ENCODE measurements at regions not wholly inside any gene's neighbourhood (a gene's known extent, or its start where the extent isn't known, plus 50 kb on each side); places are given as distances from the start of the nearest gene placed in this dataset.

- no peaks in the 10 kb centered on the region for H3K36me3 Mint-ChIP-seq
- H3K27ac Mint-ChIP-seq: no peak overlapping the region
- no peak for TF ChIP-seq CREM (CRISPR knock-in tag; IDR thresholded peaks at IDR 0.05)
- TF ChIP-seq, protein P1, sequence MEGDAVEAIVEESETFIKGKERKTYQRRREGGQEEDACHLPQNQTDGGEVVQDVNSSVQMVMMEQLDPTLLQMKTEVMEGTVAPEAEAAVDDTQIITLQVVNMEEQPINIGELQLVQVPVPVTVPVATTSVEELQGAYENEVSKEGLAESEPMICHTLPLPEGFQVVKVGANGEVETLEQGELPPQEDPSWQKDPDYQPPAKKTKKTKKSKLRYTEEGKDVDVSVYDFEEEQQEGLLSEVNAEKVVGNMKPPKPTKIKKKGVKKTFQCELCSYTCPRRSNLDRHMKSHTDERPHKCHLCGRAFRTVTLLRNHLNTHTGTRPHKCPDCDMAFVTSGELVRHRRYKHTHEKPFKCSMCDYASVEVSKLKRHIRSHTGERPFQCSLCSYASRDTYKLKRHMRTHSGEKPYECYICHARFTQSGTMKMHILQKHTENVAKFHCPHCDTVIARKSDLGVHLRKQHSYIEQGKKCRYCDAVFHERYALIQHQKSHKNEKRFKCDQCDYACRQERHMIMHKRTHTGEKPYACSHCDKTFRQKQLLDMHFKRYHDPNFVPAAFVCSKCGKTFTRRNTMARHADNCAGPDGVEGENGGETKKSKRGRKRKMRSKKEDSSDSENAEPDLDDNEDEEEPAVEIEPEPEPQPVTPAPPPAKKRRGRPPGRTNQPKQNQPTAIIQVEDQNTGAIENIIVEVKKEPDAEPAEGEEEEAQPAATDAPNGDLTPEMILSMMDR (IDR thresholded peaks at IDR 0.05): peak; percentile 68
- peak; percentile 17; the same call in 1 of the 2 replicates for TF ChIP-seq ETV6 (CRISPR knock-in tag; IDR thresholded peaks at IDR 0.05)
- no peak for TF ChIP-seq TEAD1 (CRISPR knock-in tag; IDR thresholded peaks at IDR 0.05)
- no peak for TF ChIP-seq STAT6 (CRISPR knock-in tag; conservative IDR thresholded peaks at IDR 0.05; ENCODE audit: low read depth)
- TF ChIP-seq ZBTB21 (CRISPR knock-in tag; IDR thresholded peaks at IDR 0.05; ENCODE audit: borderline replicate concordance): no peak
- no peak for TF ChIP-seq E2F1 (CRISPR knock-in tag; IDR thresholded peaks at IDR 0.05)
- peaks cover 40% of the 10 kb centered on the region for H3K4me1 Mint-ChIP-seq
- ATAC-seq (peak; percentile 82), DNase-seq (ENCODE audit: low spot score) (peak; percentile 83)
- H3K27me3 Mint-ChIP-seq (ENCODE audit: low read depth): no peaks in the 10 kb centered on the region
- no peaks in the 10 kb centered on the region for H3K9me3 Mint-ChIP-seq
- no peak overlapping the region for H3K4me3 Mint-ChIP-seq
- POLR2A ChIA-PET: no interaction called here
- CTCF ChIA-PET: interaction anchor here (0.5 to 2.2 kb wide), 28 partner anchors 9 to 394 kb away, joined by 3 to 10 read pairs (median 4); partner anchors contain the start of gene MEX3C
Observed at GRCh38 chr18:51278045-51278649, 80.7 kb upstream of the MEX3C start.

DNA sequence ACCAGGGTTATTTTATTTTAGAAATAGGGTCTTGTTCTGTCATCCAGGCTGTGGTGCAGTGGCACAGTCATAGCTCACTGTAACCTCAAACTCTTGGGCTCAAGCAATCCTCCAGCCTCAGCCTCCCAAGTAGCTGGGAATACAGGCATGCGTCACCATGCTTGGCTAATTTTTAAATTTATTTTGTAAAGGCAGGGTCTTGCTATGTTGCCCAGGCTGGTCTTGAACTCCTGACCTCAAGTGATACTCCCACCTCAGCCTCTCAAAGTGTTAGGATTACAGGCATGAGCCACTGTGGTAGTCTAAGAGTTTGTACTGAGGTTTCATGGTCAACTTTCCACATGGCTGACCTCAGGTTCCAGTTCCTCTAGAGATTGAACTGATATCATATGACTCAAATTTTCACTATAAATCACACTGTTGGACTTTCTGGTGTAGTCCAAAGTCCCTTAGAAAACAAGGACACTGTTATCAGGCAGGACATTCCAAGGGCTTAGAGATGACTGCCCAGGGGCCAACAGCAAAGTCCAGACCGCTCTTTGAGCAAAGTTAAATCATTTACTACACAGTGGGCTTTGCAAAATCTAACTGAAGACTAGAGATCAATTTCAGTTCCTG is 82.0 kb upstream of the MEX3C start:
- no peak for ATAC-seq
- TF ChIP-seq, protein P2, sequence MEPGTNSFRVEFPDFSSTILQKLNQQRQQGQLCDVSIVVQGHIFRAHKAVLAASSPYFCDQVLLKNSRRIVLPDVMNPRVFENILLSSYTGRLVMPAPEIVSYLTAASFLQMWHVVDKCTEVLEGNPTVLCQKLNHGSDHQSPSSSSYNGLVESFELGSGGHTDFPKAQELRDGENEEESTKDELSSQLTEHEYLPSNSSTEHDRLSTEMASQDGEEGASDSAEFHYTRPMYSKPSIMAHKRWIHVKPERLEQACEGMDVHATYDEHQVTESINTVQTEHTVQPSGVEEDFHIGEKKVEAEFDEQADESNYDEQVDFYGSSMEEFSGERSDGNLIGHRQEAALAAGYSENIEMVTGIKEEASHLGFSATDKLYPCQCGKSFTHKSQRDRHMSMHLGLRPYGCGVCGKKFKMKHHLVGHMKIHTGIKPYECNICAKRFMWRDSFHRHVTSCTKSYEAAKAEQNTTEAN (CRISPR knock-in tag; IDR thresholded peaks at IDR 0.05): no peak
- no peaks in the 10 kb centered on the region for H3K27me3 Mint-ChIP-seq (ENCODE audit: low read depth)
- no peak for DNase-seq (ENCODE audit: low spot score)
- POLR2A ChIA-PET: no interaction called here
- CTCF ChIA-PET: no interaction called here
- no peaks in the 10 kb centered on the region for H3K9me3 Mint-ChIP-seq
- peaks cover 33% of the 10 kb centered on the region for H3K4me1 Mint-ChIP-seq
- H3K27ac Mint-ChIP-seq: no peak overlapping the region
- H3K36me3 Mint-ChIP-seq: no peaks in the 10 kb centered on the region
- no peak overlapping the region for H3K4me3 Mint-ChIP-seq

DNA sequence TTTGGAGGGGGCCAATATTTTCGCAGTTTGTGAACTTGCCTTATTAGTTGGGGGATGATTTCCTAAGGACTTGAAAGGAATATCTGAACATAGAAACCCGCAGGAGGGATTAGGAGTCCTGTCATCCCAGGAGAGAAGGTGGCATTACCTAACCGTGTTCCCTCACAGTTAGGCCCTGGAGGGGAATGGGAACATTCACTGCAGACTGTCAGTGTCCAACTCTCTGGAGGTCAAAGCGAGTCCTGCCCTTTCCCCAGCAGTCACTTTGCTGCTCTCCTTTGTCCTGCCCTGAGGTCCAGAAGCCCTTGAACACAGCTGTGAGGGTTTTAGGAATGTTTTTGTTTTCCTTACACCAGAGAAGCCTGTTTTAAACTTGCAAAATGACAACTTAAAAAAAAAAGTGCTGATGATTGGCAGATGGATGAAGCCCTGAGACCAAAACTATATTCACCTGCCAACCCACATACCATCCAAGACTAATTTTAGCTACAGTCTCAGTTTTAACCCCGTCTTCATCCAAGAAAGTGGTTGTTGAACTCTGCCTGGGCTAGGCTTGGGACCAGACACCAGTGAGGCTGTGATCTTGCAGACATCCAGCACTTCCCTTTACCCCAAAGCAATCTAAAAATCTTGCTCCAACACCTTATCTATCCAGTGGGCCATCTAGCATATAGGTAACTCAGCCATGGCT is 90.5 kb upstream of the MEX3C start:
- H3K27ac Mint-ChIP-seq: no peak overlapping the region

More for the DNA sequence above, 90.5 kb upstream of the MEX3C start:
- Mint-ChIP-seq H3K4me3 (no peak overlapping the region), H3K36me3 (peaks cover 9% of the 10 kb centered on the region), H3K27me3 (ENCODE audit: low read depth) (no peaks in the 10 kb centered on the region), H3K4me1 (peaks cover 19% of the 10 kb centered on the region), H3K9me3 (peaks cover 20% of the 10 kb centered on the region)
- CTCF ChIA-PET: interaction anchor here (1.7 kb wide), 1 partner anchor 10 kb away, joined by 5 read pairs; no protein-coding TSS in a partner anchor
- TF ChIP-seq, protein P3, sequence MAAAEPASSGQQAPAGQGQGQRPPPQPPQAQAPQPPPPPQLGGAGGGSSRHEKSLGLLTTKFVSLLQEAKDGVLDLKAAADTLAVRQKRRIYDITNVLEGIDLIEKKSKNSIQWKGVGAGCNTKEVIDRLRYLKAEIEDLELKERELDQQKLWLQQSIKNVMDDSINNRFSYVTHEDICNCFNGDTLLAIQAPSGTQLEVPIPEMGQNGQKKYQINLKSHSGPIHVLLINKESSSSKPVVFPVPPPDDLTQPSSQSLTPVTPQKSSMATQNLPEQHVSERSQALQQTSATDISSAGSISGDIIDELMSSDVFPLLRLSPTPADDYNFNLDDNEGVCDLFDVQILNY (CRISPR knock-in tag; IDR thresholded peaks at IDR 0.05): no peak
- TF ChIP-seq PRRX2 (CRISPR knock-in tag; IDR thresholded peaks at IDR 0.05) (no peak), FOXJ3 (CRISPR knock-in tag; IDR thresholded peaks at IDR 0.05; ENCODE audit: borderline replicate concordance) (no peak), ZNF232 (CRISPR knock-in tag; IDR thresholded peaks at IDR 0.05) (no peak), ZNF219 (CRISPR knock-in tag; IDR thresholded peaks at IDR 0.05; ENCODE audit: borderline replicate concordance) (no peak)
- POLR2A ChIA-PET: no interaction called here
- ATAC-seq: no peak
- DNase-seq (ENCODE audit: low spot score): no peak
